Neural crest cell (in vitro differentiated cells): ENCODE measurements at regions not wholly inside any gene's neighbourhood (a gene's known extent, or its start where the extent isn't known, plus 50 kb on each side); places are given as distances from the start of the nearest gene placed in this dataset.

Experiments used
- DNase-seq: peaks from one replicate; pipeline ENCODE4 v3.0.0; 2021; ENCODE audit warnings: low read depth, mixed read lengths, low spot score
- H3K27ac Mint-ChIP-seq: one replicate; pipeline ENCODE4 v1.8.0; 2021; ENCODE audit warnings: mild to moderate bottlenecking, mixed read lengths; ENCODE audit not compliant: unreplicated experiment
- H3K27me3 Mint-ChIP-seq: 2 replicates; pipeline ENCODE4 v1.8.0; 2021; ENCODE audit warnings: low read depth, mild to moderate bottlenecking, mixed read lengths
- H3K36me3 Mint-ChIP-seq: 2 replicates; pipeline ENCODE4 v1.8.0; 2021; ENCODE audit warnings: low read depth, mild to moderate bottlenecking, mixed read lengths
- H3K4me1 Mint-ChIP-seq: 2 replicates; pipeline ENCODE4 v1.8.0; 2021; ENCODE audit warnings: mixed read lengths
- H3K4me3 Mint-ChIP-seq: one replicate; pipeline ENCODE4 v1.8.0; 2021; ENCODE audit warnings: mild to moderate bottlenecking, mixed read lengths
- H3K9me3 Mint-ChIP-seq: 2 replicates; pipeline ENCODE4 v1.8.0; 2021; ENCODE audit warnings: mixed read lengths
- CTCF ChIP-seq: fragments of 200-600 bp; sonication (generic); conservative IDR thresholded peaks from 2 replicates; pipeline ENCODE4 v1.5.0; 2021; ENCODE audit warnings: antibody characterized with exemption, mild to moderate bottlenecking

GRCh38 chr14:87185961-87186560 lies 806.9 kb downstream of the GALC start:
- no peaks in the 10 kb centered on the region for H3K36me3 Mint-ChIP-seq
- no peak overlapping the region for H3K4me3 Mint-ChIP-seq
- H3K27ac Mint-ChIP-seq, result no peak overlapping the region
- TF ChIP-seq CTCF, result no peak
- no peaks in the 10 kb centered on the region for H3K27me3 Mint-ChIP-seq
- no peak for DNase-seq
- H3K9me3 Mint-ChIP-seq, result no peaks in the 10 kb centered on the region
- peaks cover 9% of the 10 kb centered on the region for H3K4me1 Mint-ChIP-seq

- no peaks in the 10 kb centered on the region for H3K27me3 Mint-ChIP-seq
- peaks cover 9% of the 10 kb centered on the region for H3K4me1 Mint-ChIP-seq
- no peak overlapping the region for H3K27ac Mint-ChIP-seq
- H3K4me3 Mint-ChIP-seq, result no peak overlapping the region
- H3K36me3 Mint-ChIP-seq, result no peaks in the 10 kb centered on the region
- DNase-seq, result no peak
- H3K9me3 Mint-ChIP-seq, result no peaks in the 10 kb centered on the region
- TF ChIP-seq CTCF, result no peak
These were observed 808.8 kb downstream of the GALC start for GRCh38 chr14:87184180-87184579.

GRCh38 chr14:87181288-87181687 lies 811.7 kb downstream of the GALC start:
- H3K4me1 Mint-ChIP-seq, result no peaks in the 10 kb centered on the region
- H3K9me3 Mint-ChIP-seq, result no peaks in the 10 kb centered on the region
- no peak for TF ChIP-seq CTCF
- no peaks in the 10 kb centered on the region for H3K27me3 Mint-ChIP-seq
- no peak overlapping the region for H3K27ac Mint-ChIP-seq
- H3K4me3 Mint-ChIP-seq, result no peak overlapping the region
- no peak for DNase-seq
- H3K36me3 Mint-ChIP-seq, result no peaks in the 10 kb centered on the region

- no peak for TF ChIP-seq CTCF
- Mint-ChIP-seq H3K4me3 (no peak overlapping the region), H3K36me3 (no peaks in the 10 kb centered on the region), H3K4me1 (no peaks in the 10 kb centered on the region), H3K9me3 (no peaks in the 10 kb centered on the region), H3K27me3 (no peaks in the 10 kb centered on the region), H3K27ac (no peak overlapping the region)
- DNase-seq, result no peak
These were observed 813.0 kb downstream of the GALC start for GRCh38 chr14:87179936-87180335.

- Mint-ChIP-seq H3K4me1 (no peaks in the 10 kb centered on the region), H3K36me3 (no peaks in the 10 kb centered on the region), H3K4me3 (no peak overlapping the region), H3K9me3 (no peaks in the 10 kb centered on the region), H3K27me3 (no peaks in the 10 kb centered on the region), H3K27ac (no peak overlapping the region)
- no peak for TF ChIP-seq CTCF
- no peak for DNase-seq
These were observed 814.7 kb downstream of the GALC start for GRCh38 chr14:87178277-87178676.
